Loucy (cell line): ENCODE measurements at regions not wholly inside any gene's neighbourhood (a gene's known extent, or its start where the extent isn't known, plus 50 kb on each side); places are given as distances from the start of the nearest gene placed in this dataset.

ENCODE experiments used
- H2AFZ ChIP-seq: fragments of 200-600 bp; sonication (generic); 2 replicates; pipeline ENCODE4 v1.6.0; 2016; ENCODE audit warnings: antibody characterized with exemption, mild to moderate bottlenecking, low read length, moderate library complexity
- H3F3A ChIP-seq: fragments of 200-600 bp; 2 replicates; pipeline ENCODE4 v1.6.0; 2016; ENCODE audit warnings: antibody characterized with exemption, low read depth, mild to moderate bottlenecking
- H3K27me3 ChIP-seq: fragments of 200-600 bp; sonication (generic); 2 replicates; pipeline ENCODE4 v1.6.1; 2014; ENCODE audit warnings: low read length, mild to moderate bottlenecking; ENCODE audit not compliant: insufficient read depth, poor library complexity, severe bottlenecking
- H3K36me3 ChIP-seq: fragments of 200-600 bp; sonication (generic); 2 replicates; pipeline ENCODE4 v1.6.1; 2016; ENCODE audit warnings: low read length; ENCODE audit not compliant: insufficient read depth
- H3K4me1 ChIP-seq: fragments of 200-600 bp; sonication (generic); 2 replicates; pipeline ENCODE4 v1.5.1; 2014; ENCODE audit warnings: low read length, mild to moderate bottlenecking; ENCODE audit not compliant: insufficient read depth, poor library complexity, severe bottlenecking
- H3K4me2 ChIP-seq: fragments of 200-600 bp; sonication (generic); 2 replicates; pipeline ENCODE4 v1.6.0; 2014; ENCODE audit warnings: antibody characterized with exemption, low read length, low read depth, mild to moderate bottlenecking; ENCODE audit not compliant: poor library complexity, severe bottlenecking
- H3K4me3 ChIP-seq: fragments of 200-600 bp; sonication (generic); 2 replicates; pipeline ENCODE4 v1.5.1; 2014; ENCODE audit warnings: low read length, mild to moderate bottlenecking, mixed read lengths; ENCODE audit not compliant: poor library complexity, severe bottlenecking
- H3K79me2 ChIP-seq: fragments of 200-600 bp; sonication (generic); 2 replicates; pipeline ENCODE4 v1.6.1; 2014; ENCODE audit warnings: low read length; ENCODE audit not compliant: insufficient read depth
- H3K9ac ChIP-seq: fragments of 200-600 bp; sonication (generic); 2 replicates; pipeline ENCODE4 v1.6.0; 2014; ENCODE audit warnings: mild to moderate bottlenecking, low read depth, low read length, moderate library complexity; ENCODE audit not compliant: poor library complexity, severe bottlenecking
- H3K9me2 ChIP-seq: fragments of 200-600 bp; sonication (generic); replicated peaks from 2 replicates; pipeline ENCODE4 v1.6.1; 2016; ENCODE audit warnings: low read depth, low read length, mixed read lengths
- H3K9me3 ChIP-seq: fragments of 200-600 bp; sonication (generic); 2 replicates; pipeline ENCODE4 v1.6.1; 2014; ENCODE audit warnings: mild to moderate bottlenecking, antibody characterized with exemption, low read length, low read depth; ENCODE audit not compliant: insufficient read depth
- H4K20me1 ChIP-seq: fragments of 200-600 bp; sonication (generic); 2 replicates; pipeline ENCODE4 v1.6.0; 2014; ENCODE audit warnings: antibody characterized with exemption, low read length, mild to moderate bottlenecking; ENCODE audit not compliant: insufficient read depth, poor library complexity, severe bottlenecking
- EZH2phosphoT487 ChIP-seq: fragments of 200-600 bp; IDR thresholded peaks from 2 replicates; pipeline ENCODE4 v1.6.1; 2018; ENCODE audit warnings: antibody characterized with exemption, mild to moderate bottlenecking, moderate library complexity, borderline replicate concordance
- TF ChIP-seq, protein P1 (sequence below): fragments of 200-600 bp; sonication (generic); conservative IDR thresholded peaks from 2 replicates; pipeline ENCODE4 v1.5.1; 2014; ENCODE audit warnings: mild to moderate bottlenecking, antibody characterized with exemption, low read length

DNA sequence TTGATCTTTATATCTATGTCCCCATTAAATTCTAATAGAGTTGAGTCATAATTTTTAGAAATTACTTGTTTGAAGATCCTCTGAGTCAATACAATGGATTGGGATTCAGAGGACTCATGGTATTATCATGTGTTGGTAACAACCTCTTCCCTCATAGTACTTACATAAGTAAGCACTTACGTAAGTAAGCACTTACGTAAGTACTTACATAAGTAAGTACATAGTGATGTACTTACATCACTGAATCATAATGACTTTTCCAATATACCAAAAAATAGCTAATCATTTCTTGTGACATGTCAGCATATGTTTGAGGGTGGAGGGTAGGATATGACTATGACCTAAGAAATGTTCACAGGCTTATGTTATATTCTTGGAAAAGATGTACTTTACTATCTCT lies 740.5 kb downstream of the SORCS1 start:
- no peak overlapping the region for H2AFZ ChIP-seq
- no peaks in the 10 kb centered on the region for H3K9me2 ChIP-seq
- H4K20me1 ChIP-seq = no peaks in the 10 kb centered on the region
- H3K4me1 ChIP-seq = no peaks in the 10 kb centered on the region
- no peaks in the 10 kb centered on the region for H3F3A ChIP-seq
- no peaks in the 10 kb centered on the region for H3K9me3 ChIP-seq
- H3K79me2 ChIP-seq = no peaks in the 10 kb centered on the region
- no peak overlapping the region for H3K4me2 ChIP-seq
- H3K9ac ChIP-seq = no peak overlapping the region
- H3K27me3 ChIP-seq = no peaks in the 10 kb centered on the region
- no peak for TF ChIP-seq EZH2phosphoT487
- TF ChIP-seq, protein P1, sequence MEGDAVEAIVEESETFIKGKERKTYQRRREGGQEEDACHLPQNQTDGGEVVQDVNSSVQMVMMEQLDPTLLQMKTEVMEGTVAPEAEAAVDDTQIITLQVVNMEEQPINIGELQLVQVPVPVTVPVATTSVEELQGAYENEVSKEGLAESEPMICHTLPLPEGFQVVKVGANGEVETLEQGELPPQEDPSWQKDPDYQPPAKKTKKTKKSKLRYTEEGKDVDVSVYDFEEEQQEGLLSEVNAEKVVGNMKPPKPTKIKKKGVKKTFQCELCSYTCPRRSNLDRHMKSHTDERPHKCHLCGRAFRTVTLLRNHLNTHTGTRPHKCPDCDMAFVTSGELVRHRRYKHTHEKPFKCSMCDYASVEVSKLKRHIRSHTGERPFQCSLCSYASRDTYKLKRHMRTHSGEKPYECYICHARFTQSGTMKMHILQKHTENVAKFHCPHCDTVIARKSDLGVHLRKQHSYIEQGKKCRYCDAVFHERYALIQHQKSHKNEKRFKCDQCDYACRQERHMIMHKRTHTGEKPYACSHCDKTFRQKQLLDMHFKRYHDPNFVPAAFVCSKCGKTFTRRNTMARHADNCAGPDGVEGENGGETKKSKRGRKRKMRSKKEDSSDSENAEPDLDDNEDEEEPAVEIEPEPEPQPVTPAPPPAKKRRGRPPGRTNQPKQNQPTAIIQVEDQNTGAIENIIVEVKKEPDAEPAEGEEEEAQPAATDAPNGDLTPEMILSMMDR = no peak
- no peak overlapping the region for H3K4me3 ChIP-seq
- H3K36me3 ChIP-seq = no peaks in the 10 kb centered on the region

DNA sequence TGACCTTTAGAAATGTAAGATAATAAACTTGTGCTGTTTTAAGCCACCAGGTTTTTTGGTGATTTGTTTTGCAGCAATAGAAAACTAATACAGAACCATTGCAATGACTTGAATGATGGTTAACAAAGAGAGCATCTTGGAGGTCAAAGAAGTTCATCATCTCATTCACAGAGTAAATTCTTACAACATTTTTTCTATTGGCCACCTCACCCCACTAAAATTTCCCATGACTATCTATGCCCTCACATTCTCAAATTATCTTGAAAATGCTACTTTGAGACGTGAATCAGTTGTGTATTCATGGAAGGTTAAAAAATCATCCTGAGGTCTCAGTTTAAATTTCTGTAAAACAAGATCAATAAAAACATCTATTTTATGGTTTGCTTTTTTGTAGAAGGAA lies 754.2 kb downstream of the SORCS1 start:
- Histone ChIP-seq H3K4me1 (no peaks in the 10 kb centered on the region), H4K20me1 (no peaks in the 10 kb centered on the region), H3K9me2 (no peaks in the 10 kb centered on the region; the same call in 1 of the 2 replicates), H3K4me3 (no peak overlapping the region), H3K9me3 (no peaks in the 10 kb centered on the region), H3F3A (no peaks in the 10 kb centered on the region), H3K79me2 (no peaks in the 10 kb centered on the region), H3K27me3 (no peaks in the 10 kb centered on the region), H3K9ac (no peak overlapping the region), H3K36me3 (no peaks in the 10 kb centered on the region), H3K4me2 (no peak overlapping the region), H2AFZ (no peak overlapping the region)
- no peak for TF ChIP-seq EZH2phosphoT487
- TF ChIP-seq, protein P1 = no peak

DNA sequence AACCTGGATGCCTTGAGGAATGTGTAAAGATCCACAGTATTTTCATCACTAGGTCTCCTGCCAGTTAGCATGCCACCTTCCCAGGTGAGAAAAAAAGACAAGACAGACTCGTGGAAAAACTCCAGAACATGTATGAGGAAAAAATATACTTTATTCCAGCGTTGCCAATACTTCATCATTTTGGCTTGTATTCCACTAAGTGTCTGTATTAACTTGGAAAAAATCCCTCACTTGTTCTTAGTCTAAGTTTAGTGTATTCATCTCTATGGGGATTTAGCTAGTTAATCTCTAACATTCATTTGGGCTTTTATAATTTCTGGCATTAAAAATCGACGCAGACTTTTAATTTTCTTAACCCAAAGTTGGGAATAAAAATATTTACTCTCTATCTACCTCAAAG lies 759.4 kb downstream of the SORCS1 start:
- H3K9ac ChIP-seq = no peak overlapping the region
- H3K4me3 ChIP-seq = no peak overlapping the region
- no peaks in the 10 kb centered on the region for H3K36me3 ChIP-seq
- H2AFZ ChIP-seq = no peak overlapping the region
- H3K27me3 ChIP-seq = no peaks in the 10 kb centered on the region
- TF ChIP-seq EZH2phosphoT487 = no peak
- TF ChIP-seq, protein P1 = no peak
- no peaks in the 10 kb centered on the region for H3K79me2 ChIP-seq
- no peaks in the 10 kb centered on the region for H3K4me1 ChIP-seq
- no peaks in the 10 kb centered on the region for H3K9me2 ChIP-seq
- no peaks in the 10 kb centered on the region for H4K20me1 ChIP-seq
- no peak overlapping the region for H3K4me2 ChIP-seq
- no peaks in the 10 kb centered on the region for H3F3A ChIP-seq
- no peaks in the 10 kb centered on the region for H3K9me3 ChIP-seq
